ENCODE measurements at regions not wholly inside any gene's neighbourhood (a gene's known extent, or its start where the extent isn't known, plus 50 kb on each side); places are given as distances from the start of the nearest gene placed in this dataset.

GRCh38 chr14:31921721-31922120 is 155.4 kb upstream of the ARHGAP5 start (continued):
- TF ChIP-seq ZNF395 (CRISPR knock-in tag; IDR thresholded peaks at IDR 0.05) = no peak
- TF ChIP-seq ZNF830 (CRISPR knock-in tag; IDR thresholded peaks at IDR 0.05) = no peak
- TF ChIP-seq U2AF1 (optimal IDR thresholded peaks at IDR 0.05; ENCODE audit: low read depth, low read length) = no peak
- no peak for TF ChIP-seq ATF3 (IDR thresholded peaks at IDR 0.05)
- TF ChIP-seq ATF3 (CRISPR knock-in tag; conservative IDR thresholded peaks at IDR 0.05) = no peak
- TF ChIP-seq CHCHD3 (CRISPR knock-in tag; IDR thresholded peaks at IDR 0.05) = no peak
- TF ChIP-seq EP400 (IDR thresholded peaks at IDR 0.05) = no peak

- in situ Hi-C loops (cut with MboI) = no loop called here
- Histone ChIP-seq H3K79me2 (ENCODE audit: control insufficient read depth, insufficient read depth, low read length) (no peaks in the 10 kb centered on the region), H3K27me3 (ENCODE audit: control insufficient read depth in 2 of 2, insufficient read depth in 2 of 2, low read length in 2 of 2) (no peaks in the 10 kb centered on the region), H3K9me1 (ENCODE audit: control insufficient read depth, insufficient read depth, low read length) (no peaks in the 10 kb centered on the region), H3K4me2 (ENCODE audit: insufficient read depth, low read length) (no peak overlapping the region), H3K9ac (ENCODE audit: insufficient read depth in 1 of 2, low read depth in 2 of 2, low read length in 2 of 2) (no peak overlapping the region), H3K4me1 (replicated peaks in 1 of 2; ENCODE audit: control insufficient read depth in 2 of 2, insufficient read depth in 2 of 2, low read length in 2 of 2) (no peaks in the 10 kb centered on the region), H3K9me3 (replicated peaks; ENCODE audit: control insufficient read depth, insufficient read depth, low read depth, low read length) (no peaks in the 10 kb centered on the region), H2AFZ (ENCODE audit: low read depth, low read length) (no peak overlapping the region), H3K36me3 (ENCODE audit: control insufficient read depth, insufficient read depth, low read length) (no peaks in the 10 kb centered on the region), H3K27ac (ENCODE audit: extremely low read depth, low read depth, low read length) (no peak overlapping the region), H4K20me1 (replicated peaks; ENCODE audit: control insufficient read depth, insufficient read depth, low read length) (no peaks in the 10 kb centered on the region), H3K4me3 (no peak overlapping the region)
- WGBS (ENCODE audit: insufficient coverage, low coverage, missing lambda C conversion rate) = 0% methylated on average over 1 of the region's 1 CpG
- peak; percentile 26 to 40 (median 32) for DNase-seq (ENCODE audit: extremely low read depth in 1 of 4, low spot score in 3 of 4)
- FAIRE-seq = peak; percentile 78
- intact Hi-C loops (cut with micrococcal nuclease) = loop anchor here (2.0 kb wide), 1 partner anchor 327 kb away; no protein-coding TSS in a partner anchor
- POLR2A ChIA-PET = no interaction called here
- peak; percentile 63; the same call in 2 of the 3 replicates for ATAC-seq
- CTCF ChIA-PET (ENCODE audit: low intra/inter-chr PET ratio) = interaction anchor here (0.7 kb wide), 1 partner anchor 101 kb away, joined by 3 read pairs; no protein-coding TSS in a partner anchor
- no TSS peak for BruUV-seq (replicated peaks)
- peak; percentile 34; the same call in 1 of the 2 replicates for TF ChIP-seq REST (IDR thresholded peaks at IDR 0.05; ENCODE audit: borderline replicate concordance)
- TF ChIP-seq REST (CRISPR knock-in tag; IDR thresholded peaks at IDR 0.05; ENCODE audit: low read depth) = no peak
- no peak for TF ChIP-seq ZNF785 (CRISPR knock-in tag; IDR thresholded peaks at IDR 0.05)
Observed at GRCh38 chr14:31926123-31926522, 151.0 kb upstream of the ARHGAP5 start.
